ENCODE measurements at regions not wholly inside any gene's neighbourhood (a gene's known extent, or its start where the extent isn't known, plus 50 kb on each side); places are given as distances from the start of the nearest gene placed in this dataset.
"Not testable (repeated sequence)": the region's sequence is repeated elsewhere in the genome, so short reads cannot be mapped to it uniquely, and the experiment has no call there.

DNA sequence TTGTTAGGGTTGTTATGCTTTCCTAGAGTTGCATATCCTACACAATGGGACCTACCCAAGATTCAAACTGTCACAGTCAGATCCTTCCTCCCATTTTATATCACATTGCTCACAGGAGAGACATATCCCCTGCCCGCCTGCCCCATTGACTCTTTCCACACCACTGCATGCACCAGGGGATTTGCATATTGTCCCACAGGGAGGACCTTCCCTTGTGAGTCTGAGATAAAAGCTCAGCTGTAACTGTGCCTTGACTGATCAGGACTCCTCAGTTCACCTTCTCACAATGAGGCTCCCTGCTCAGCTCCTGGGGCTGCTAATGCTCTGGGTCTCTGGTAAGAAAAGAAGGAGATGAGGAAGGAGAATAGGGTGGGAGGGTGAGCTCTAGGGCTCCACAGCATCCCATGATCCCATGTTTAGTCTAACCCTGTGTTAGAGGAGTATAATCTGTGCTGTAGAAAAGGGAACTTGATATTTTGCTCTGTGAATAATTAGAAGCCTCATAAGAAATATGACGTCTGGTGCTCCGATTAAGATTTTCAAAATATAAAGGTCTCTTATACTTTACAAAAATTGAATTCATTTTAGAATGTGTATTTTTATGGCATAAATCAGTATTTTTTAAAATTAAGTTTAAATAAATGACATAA, 1268.4 kb downstream of the RPIA start:
- not testable (repeated sequence) for H2AFZ ChIP-seq (ENCODE audit: low read length); H2BK12ac ChIP-seq (ENCODE audit: low read length); H3K4ac ChIP-seq (ENCODE audit: low read length); H3K4me3 ChIP-seq (ENCODE audit: low read length in 2 of 2); H4K8ac ChIP-seq (ENCODE audit: low read depth, low read length); H3K9ac ChIP-seq (ENCODE audit: low read depth, low read length, poor library complexity); H4K91ac ChIP-seq (ENCODE audit: low read depth, low read length, poor library complexity); H2BK120ac ChIP-seq (ENCODE audit: low read depth, low read length); H3K79me1 ChIP-seq (ENCODE audit: low read depth, low read length); H3K4me2 ChIP-seq (ENCODE audit: insufficient read depth, low read length, poor library complexity, severe bottlenecking); H3K18ac ChIP-seq (ENCODE audit: low read length); H3K36me3 ChIP-seq (replicated peaks in 1 of 2; ENCODE audit: control insufficient read depth in 2 of 2, insufficient read depth in 2 of 2, low read length in 2 of 2); H3K23ac ChIP-seq (ENCODE audit: low read depth, low read length, poor library complexity); H3K27ac ChIP-seq (replicated peaks; ENCODE audit: low read length); H3K4me1 ChIP-seq (ENCODE audit: control insufficient read depth in 2 of 2, insufficient read depth in 1 of 2, low read depth in 1 of 2, low read length in 2 of 2); H3K14ac ChIP-seq (ENCODE audit: low read length); H2BK15ac ChIP-seq (ENCODE audit: low read length); H2AK5ac ChIP-seq (ENCODE audit: low read depth, low read length); H2BK5ac ChIP-seq (ENCODE audit: low read length); H3K9me3 ChIP-seq (replicated peaks in 1 of 2; ENCODE audit: control insufficient read depth in 2 of 2, insufficient read depth in 1 of 2, low read depth in 1 of 2, low read length in 2 of 2); DNase-seq (ENCODE audit: low spot score); H3K27me3 ChIP-seq (ENCODE audit: control insufficient read depth in 3 of 3, insufficient read depth in 3 of 3, low read depth in 1 of 3, low read length in 3 of 3)
- WGBS, 2 donors (ENCODE audit: extremely low coverage in 2 of 2, insufficient read length in 2 of 2, insufficient replicate concordance in 1 of 2): no CpG with 5 or more reads among the region's 3 CpGs

DNA sequence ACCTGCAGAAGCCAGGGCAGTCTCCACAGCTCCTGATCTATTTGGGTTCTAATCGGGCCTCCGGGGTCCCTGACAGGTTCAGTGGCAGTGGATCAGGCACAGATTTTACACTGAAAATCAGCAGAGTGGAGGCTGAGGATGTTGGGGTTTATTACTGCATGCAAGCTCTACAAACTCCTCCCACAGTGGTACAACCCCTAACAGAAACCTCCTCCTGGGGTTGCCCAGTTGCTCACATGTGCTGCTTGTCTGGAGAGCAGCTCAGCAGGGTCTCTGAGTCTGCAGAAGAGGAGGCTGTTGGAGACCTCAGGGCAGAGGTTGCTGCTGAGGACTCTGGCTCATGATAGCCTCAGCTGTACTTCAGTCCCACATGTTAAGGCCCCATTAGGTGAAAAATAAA, 1269.1 kb downstream of the RPIA start:
- H3K23ac ChIP-seq (ENCODE audit: low read depth, low read length, poor library complexity); H3K27ac ChIP-seq (replicated peaks; ENCODE audit: low read length); H3K9me3 ChIP-seq (replicated peaks in 1 of 2; ENCODE audit: control insufficient read depth in 2 of 2, insufficient read depth in 1 of 2, low read depth in 1 of 2, low read length in 2 of 2); H3K14ac ChIP-seq (ENCODE audit: low read length); H2AK5ac ChIP-seq (ENCODE audit: low read depth, low read length); H2BK120ac ChIP-seq (ENCODE audit: low read depth, low read length); H3K79me1 ChIP-seq (ENCODE audit: low read depth, low read length); DNase-seq (ENCODE audit: low spot score); H3K4me1 ChIP-seq (ENCODE audit: control insufficient read depth in 2 of 2, insufficient read depth in 1 of 2, low read depth in 1 of 2, low read length in 2 of 2); H3K18ac ChIP-seq (ENCODE audit: low read length); H3K9ac ChIP-seq (ENCODE audit: low read depth, low read length, poor library complexity); H4K8ac ChIP-seq (ENCODE audit: low read depth, low read length); H2BK12ac ChIP-seq (ENCODE audit: low read length); H2BK15ac ChIP-seq (ENCODE audit: low read length); H2BK5ac ChIP-seq (ENCODE audit: low read length); H2AFZ ChIP-seq (ENCODE audit: low read length); H3K27me3 ChIP-seq (ENCODE audit: control insufficient read depth in 3 of 3, insufficient read depth in 3 of 3, low read depth in 1 of 3, low read length in 3 of 3); H3K36me3 ChIP-seq (replicated peaks in 1 of 2; ENCODE audit: control insufficient read depth in 2 of 2, insufficient read depth in 2 of 2, low read length in 2 of 2); H3K4me3 ChIP-seq (ENCODE audit: low read length in 2 of 2); H3K4ac ChIP-seq (ENCODE audit: low read length); H3K4me2 ChIP-seq (ENCODE audit: insufficient read depth, low read length, poor library complexity, severe bottlenecking); H4K91ac ChIP-seq (ENCODE audit: low read depth, low read length, poor library complexity): not testable (repeated sequence)
- WGBS, 2 donors (ENCODE audit: extremely low coverage in 2 of 2, insufficient read length in 2 of 2, insufficient replicate concordance in 1 of 2): no CpG with 5 or more reads among the region's 2 CpGs

DNA sequence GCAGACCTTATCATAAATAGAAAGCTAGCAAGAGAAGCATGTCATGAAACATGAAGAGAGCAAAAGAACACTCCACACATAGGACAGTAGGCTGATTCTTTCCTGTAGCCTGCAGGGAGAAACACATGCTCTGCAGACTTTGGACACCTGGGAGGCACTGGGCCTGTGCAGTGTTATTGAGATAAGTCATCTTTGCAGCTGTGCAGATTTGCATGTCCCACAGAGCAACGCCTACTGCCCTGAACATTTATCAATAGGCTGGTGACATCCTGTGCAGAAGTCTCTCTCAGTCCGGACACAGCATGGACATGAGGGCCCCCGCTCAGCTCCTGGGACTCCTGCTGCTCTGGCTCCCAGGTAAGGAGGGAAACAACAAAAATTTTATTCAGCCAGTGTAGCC, 1277.1 kb downstream of the RPIA start:
- not testable (repeated sequence) for H3K79me1 ChIP-seq (ENCODE audit: low read depth, low read length); H3K4ac ChIP-seq (ENCODE audit: low read length); DNase-seq (ENCODE audit: low spot score); H2AFZ ChIP-seq (ENCODE audit: low read length); H3K18ac ChIP-seq (ENCODE audit: low read length); H2AK5ac ChIP-seq (ENCODE audit: low read depth, low read length); H4K91ac ChIP-seq (ENCODE audit: low read depth, low read length, poor library complexity); H2BK12ac ChIP-seq (ENCODE audit: low read length); H2BK5ac ChIP-seq (ENCODE audit: low read length); H2BK120ac ChIP-seq (ENCODE audit: low read depth, low read length); H4K8ac ChIP-seq (ENCODE audit: low read depth, low read length); H3K23ac ChIP-seq (ENCODE audit: low read depth, low read length, poor library complexity); H3K27me3 ChIP-seq (ENCODE audit: control insufficient read depth in 3 of 3, insufficient read depth in 3 of 3, low read depth in 1 of 3, low read length in 3 of 3); H3K9me3 ChIP-seq (replicated peaks in 1 of 2; ENCODE audit: control insufficient read depth in 2 of 2, insufficient read depth in 1 of 2, low read depth in 1 of 2, low read length in 2 of 2); H3K4me1 ChIP-seq (ENCODE audit: control insufficient read depth in 2 of 2, insufficient read depth in 1 of 2, low read depth in 1 of 2, low read length in 2 of 2); H3K36me3 ChIP-seq (replicated peaks in 1 of 2; ENCODE audit: control insufficient read depth in 2 of 2, insufficient read depth in 2 of 2, low read length in 2 of 2); H3K4me2 ChIP-seq (ENCODE audit: insufficient read depth, low read length, poor library complexity, severe bottlenecking); H2BK15ac ChIP-seq (ENCODE audit: low read length); H3K9ac ChIP-seq (ENCODE audit: low read depth, low read length, poor library complexity); H3K14ac ChIP-seq (ENCODE audit: low read length); H3K4me3 ChIP-seq (ENCODE audit: low read length in 2 of 2); H3K27ac ChIP-seq (replicated peaks; ENCODE audit: low read length)
- no CpG with 5 or more reads among the region's 3 CpGs for WGBS, 2 donors (ENCODE audit: extremely low coverage in 2 of 2, insufficient read length in 2 of 2, insufficient replicate concordance in 1 of 2)

DNA sequence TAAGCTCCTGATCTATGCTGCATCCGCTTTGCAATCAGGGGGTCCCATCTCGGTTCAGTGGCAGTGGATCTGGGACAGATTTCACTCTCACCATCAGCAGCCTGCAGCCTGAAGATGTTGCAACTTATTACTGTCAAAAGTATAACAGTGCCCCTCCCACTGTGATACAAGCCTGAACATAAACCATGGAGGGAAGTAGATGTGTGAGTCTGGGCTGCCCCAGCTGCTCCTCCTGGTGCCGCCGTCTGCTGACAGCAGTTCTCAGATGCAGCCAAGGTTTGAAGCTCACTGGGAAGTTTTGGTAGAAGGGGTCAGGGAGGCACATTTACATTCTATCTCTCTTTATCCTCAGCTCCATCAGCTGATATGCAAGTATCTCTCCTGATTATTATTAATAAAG, 1277.7 kb downstream of the RPIA start:
- DNase-seq (ENCODE audit: low spot score): not testable (repeated sequence)

More for the DNA sequence above, 1277.7 kb downstream of the RPIA start:
- not testable (repeated sequence) for H3K14ac ChIP-seq (ENCODE audit: low read length); H2BK5ac ChIP-seq (ENCODE audit: low read length); H3K4me1 ChIP-seq (ENCODE audit: control insufficient read depth in 2 of 2, insufficient read depth in 1 of 2, low read depth in 1 of 2, low read length in 2 of 2); H2BK120ac ChIP-seq (ENCODE audit: low read depth, low read length); H2BK15ac ChIP-seq (ENCODE audit: low read length); H2BK12ac ChIP-seq (ENCODE audit: low read length); H4K91ac ChIP-seq (ENCODE audit: low read depth, low read length, poor library complexity); H3K9ac ChIP-seq (ENCODE audit: low read depth, low read length, poor library complexity); H2AK5ac ChIP-seq (ENCODE audit: low read depth, low read length); H3K23ac ChIP-seq (ENCODE audit: low read depth, low read length, poor library complexity); H3K9me3 ChIP-seq (replicated peaks in 1 of 2; ENCODE audit: control insufficient read depth in 2 of 2, insufficient read depth in 1 of 2, low read depth in 1 of 2, low read length in 2 of 2); H3K36me3 ChIP-seq (replicated peaks in 1 of 2; ENCODE audit: control insufficient read depth in 2 of 2, insufficient read depth in 2 of 2, low read length in 2 of 2); H3K79me1 ChIP-seq (ENCODE audit: low read depth, low read length); H2AFZ ChIP-seq (ENCODE audit: low read length); H3K4ac ChIP-seq (ENCODE audit: low read length); H4K8ac ChIP-seq (ENCODE audit: low read depth, low read length); H3K27me3 ChIP-seq (ENCODE audit: control insufficient read depth in 3 of 3, insufficient read depth in 3 of 3, low read depth in 1 of 3, low read length in 3 of 3); H3K27ac ChIP-seq (replicated peaks; ENCODE audit: low read length); H3K4me3 ChIP-seq (ENCODE audit: low read length in 2 of 2); H3K18ac ChIP-seq (ENCODE audit: low read length); H3K4me2 ChIP-seq (ENCODE audit: insufficient read depth, low read length, poor library complexity, severe bottlenecking)
- WGBS, 2 donors (ENCODE audit: extremely low coverage in 2 of 2, insufficient read length in 2 of 2, insufficient replicate concordance in 1 of 2): no CpG with 5 or more reads among the region's 4 CpGs
